Neutrophil (primary cell): ENCODE measurements at regions not wholly inside any gene's neighbourhood (a gene's known extent, or its start where the extent isn't known, plus 50 kb on each side); places are given as distances from the start of the nearest gene placed in this dataset.

Experiments used
- H3K27ac ChIP-seq: fragments of 200-600 bp; sonication (generic); 2 replicates; pipeline ENCODE4 v1.5.1; 2016; ENCODE audit warnings: mild to moderate bottlenecking, moderate library complexity
- H3K27me3 ChIP-seq: fragments of 200-600 bp; sonication (generic); 2 replicates; pipeline ENCODE4 v1.6.0; 2016; ENCODE audit warnings: mild to moderate bottlenecking
- H3K36me3 ChIP-seq: fragments of 200-600 bp; sonication (generic); 2 replicates; pipeline ENCODE4 v1.5.1; 2017
- H3K4me1 ChIP-seq, 2 experiments: fragments of 200-600 bp in 1 of 2; sonication (generic) in 1 of 2; 1 replicate in 1 of 2; 2 replicates in 1 of 2; pipeline versions ENCODE4 v1.5.1 to v1.6.1; 2013 to 2016; ENCODE audit warnings: low read depth in 1 of 2, low read length in 1 of 2, mild to moderate bottlenecking in 1 of 2, moderate library complexity in 1 of 2; ENCODE audit not compliant: control insufficient read depth in 1 of 2, insufficient read depth in 1 of 2
- H3K4me3 ChIP-seq, 2 experiments: fragments of 200-600 bp in 1 of 2; sonication (generic) in 1 of 2; 1 replicate in 1 of 2; 2 replicates in 1 of 2; pipeline ENCODE4 v1.5.1; 2013 to 2016; ENCODE audit warnings: low read depth in 1 of 2, low read length in 1 of 2, mild to moderate bottlenecking in 1 of 2, moderate library complexity in 1 of 2
- H3K9me3 ChIP-seq: fragments of 200-600 bp; sonication (generic); 2 replicates; pipeline ENCODE4 v1.5.1; 2016
- TF ChIP-seq, protein P1 (sequence below): fragments of 200-600 bp; sonication (generic); IDR thresholded peaks from 2 replicates; pipeline ENCODE4 v1.5.1; 2016; ENCODE audit warnings: antibody characterized with exemption

DNA sequence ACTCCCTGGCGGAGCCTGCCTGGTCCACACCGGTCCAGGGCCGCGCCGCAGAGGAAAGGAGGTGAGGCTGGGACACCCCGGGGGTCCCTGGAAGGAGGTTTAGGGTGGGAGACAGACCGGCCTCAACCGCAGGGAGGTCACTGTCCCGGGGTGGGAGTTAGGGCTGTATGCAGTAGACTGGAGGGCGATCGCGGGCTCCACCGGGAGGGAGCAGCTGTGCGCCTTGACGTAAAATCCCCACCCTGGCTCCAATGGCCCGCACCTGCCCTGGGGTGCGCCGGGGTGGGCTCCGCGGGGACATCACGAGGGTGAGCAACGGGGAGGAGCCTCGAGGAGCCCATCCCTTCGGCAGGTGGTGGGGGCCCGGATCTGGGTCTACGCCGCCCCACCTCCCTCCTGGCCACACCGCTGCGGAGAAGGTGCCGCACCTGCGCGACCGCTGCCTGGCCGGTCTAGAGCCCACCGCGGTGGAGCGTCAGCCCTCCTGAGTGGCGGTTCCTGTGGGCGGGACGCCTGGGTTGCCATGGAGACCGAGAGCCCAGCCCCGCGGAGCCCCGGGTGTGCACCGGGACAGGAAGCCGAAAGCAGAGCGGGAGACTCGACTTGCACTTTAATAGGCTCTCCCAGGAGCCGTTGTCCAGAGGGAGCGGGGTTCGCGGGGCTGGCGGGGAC is 105.1 kb downstream of the ADRA2C start:
- H3K9me3 ChIP-seq, result no peaks in the 10 kb centered on the region
- H3K4me1 ChIP-seq, result no peaks in the 10 kb centered on the region
- no peaks in the 10 kb centered on the region for H3K36me3 ChIP-seq
- H3K4me3 ChIP-seq, result no peak overlapping the region
- TF ChIP-seq, protein P1, sequence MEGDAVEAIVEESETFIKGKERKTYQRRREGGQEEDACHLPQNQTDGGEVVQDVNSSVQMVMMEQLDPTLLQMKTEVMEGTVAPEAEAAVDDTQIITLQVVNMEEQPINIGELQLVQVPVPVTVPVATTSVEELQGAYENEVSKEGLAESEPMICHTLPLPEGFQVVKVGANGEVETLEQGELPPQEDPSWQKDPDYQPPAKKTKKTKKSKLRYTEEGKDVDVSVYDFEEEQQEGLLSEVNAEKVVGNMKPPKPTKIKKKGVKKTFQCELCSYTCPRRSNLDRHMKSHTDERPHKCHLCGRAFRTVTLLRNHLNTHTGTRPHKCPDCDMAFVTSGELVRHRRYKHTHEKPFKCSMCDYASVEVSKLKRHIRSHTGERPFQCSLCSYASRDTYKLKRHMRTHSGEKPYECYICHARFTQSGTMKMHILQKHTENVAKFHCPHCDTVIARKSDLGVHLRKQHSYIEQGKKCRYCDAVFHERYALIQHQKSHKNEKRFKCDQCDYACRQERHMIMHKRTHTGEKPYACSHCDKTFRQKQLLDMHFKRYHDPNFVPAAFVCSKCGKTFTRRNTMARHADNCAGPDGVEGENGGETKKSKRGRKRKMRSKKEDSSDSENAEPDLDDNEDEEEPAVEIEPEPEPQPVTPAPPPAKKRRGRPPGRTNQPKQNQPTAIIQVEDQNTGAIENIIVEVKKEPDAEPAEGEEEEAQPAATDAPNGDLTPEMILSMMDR, result no peak
- H3K27me3 ChIP-seq, result peaks cover 76% of the 10 kb centered on the region
- H3K27ac ChIP-seq, result no peak overlapping the region

DNA sequence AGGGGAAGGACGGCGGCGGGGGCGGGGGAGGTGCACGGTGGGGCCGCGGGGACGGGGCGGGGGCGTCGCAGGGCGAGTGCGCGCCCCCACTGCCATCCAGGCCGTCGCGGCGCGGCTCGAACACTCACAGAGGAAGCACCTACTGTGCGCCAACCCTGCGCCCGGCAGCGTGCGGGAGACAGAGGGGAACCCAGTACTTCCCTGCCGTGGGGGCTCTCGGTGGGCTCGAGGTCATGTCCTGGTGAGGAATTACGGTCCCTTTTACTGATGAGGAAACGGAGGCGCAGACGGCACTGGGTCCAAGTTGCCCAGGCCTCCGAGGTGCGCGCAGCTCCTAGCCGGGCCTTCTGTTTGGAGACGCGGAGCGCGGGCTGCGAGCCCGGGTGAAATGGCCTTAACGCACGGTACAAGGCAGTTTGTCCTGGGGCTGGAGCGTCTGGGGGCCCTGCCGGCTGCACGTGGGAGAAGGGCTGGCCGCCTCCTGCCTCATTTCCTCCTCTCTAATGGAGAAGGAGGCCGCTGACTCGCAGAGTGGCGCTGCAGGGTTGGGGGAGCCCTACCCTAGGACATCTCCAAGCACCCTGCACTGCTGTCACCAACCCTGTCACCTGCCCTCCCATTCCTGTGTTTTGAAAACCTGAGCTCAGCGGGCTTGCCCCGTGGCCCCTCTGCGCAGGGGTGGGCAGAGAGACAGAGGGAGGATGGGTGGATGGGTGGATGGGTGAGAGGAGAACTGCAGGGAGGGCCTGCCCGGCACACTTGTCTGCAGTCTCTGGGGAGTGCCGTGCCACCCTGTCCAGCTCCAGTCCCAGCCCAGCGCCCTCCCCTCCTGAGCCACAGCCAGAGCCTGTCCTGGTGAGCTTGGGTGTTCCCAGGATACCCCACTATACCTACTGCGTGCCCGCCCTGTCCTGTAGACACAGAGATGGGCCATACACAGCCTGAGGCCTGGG is 106.0 kb downstream of the ADRA2C start:
- no peak overlapping the region for H3K4me3 ChIP-seq
- no peaks in the 10 kb centered on the region for H3K9me3 ChIP-seq
- H3K36me3 ChIP-seq, result no peaks in the 10 kb centered on the region
- no peak overlapping the region for H3K27ac ChIP-seq
- no peaks in the 10 kb centered on the region for H3K4me1 ChIP-seq
- TF ChIP-seq, protein P1, result no peak
- H3K27me3 ChIP-seq, result peaks cover 83% of the 10 kb centered on the region

- H3K4me3 ChIP-seq, result no peak overlapping the region
- no peaks in the 10 kb centered on the region for H3K9me3 ChIP-seq
- no peaks in the 10 kb centered on the region for H3K36me3 ChIP-seq
- H3K27ac ChIP-seq, result no peak overlapping the region
- TF ChIP-seq, protein P1, result no peak
- H3K4me1 ChIP-seq, result no peaks in the 10 kb centered on the region
- H3K27me3 ChIP-seq, result peaks cover 89% of the 10 kb centered on the region
These were observed 106.7 kb downstream of the ADRA2C start for GRCh38 chr4:3872834-3873313.

- Histone ChIP-seq H3K9me3 (no peaks in the 10 kb centered on the region), H3K27ac (no peak overlapping the region), H3K27me3 (peaks cover 90% of the 10 kb centered on the region), H3K36me3 (no peaks in the 10 kb centered on the region), H3K4me3 (no peak overlapping the region), H3K4me1 (no peaks in the 10 kb centered on the region)
- TF ChIP-seq, protein P1, result no peak
These were observed 107.3 kb downstream of the ADRA2C start for GRCh38 chr4:3873408-3874027.

DNA sequence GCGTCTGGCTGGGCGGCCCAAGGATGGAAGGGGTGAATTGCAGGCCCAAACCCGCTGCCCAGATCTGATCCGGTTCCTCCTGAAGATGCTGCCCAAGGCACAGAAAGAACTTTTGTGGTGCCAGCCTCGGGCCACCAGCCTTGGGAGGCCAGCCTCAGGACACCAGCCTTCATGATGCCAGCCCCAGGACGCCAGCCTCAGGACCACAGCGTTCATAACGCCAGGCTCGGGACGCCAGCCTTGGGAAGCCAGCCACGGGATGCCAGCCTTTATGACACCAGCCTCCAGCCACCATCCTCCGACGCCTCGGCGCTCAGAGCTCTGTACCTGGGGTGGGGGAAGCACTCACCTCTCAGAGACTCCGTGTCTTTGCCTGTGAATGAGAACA is 107.8 kb downstream of the ADRA2C start:
- Histone ChIP-seq H3K27me3 (peaks cover 90% of the 10 kb centered on the region), H3K27ac (no peak overlapping the region), H3K4me3 (no peak overlapping the region), H3K9me3 (no peaks in the 10 kb centered on the region), H3K4me1 (no peaks in the 10 kb centered on the region), H3K36me3 (no peaks in the 10 kb centered on the region)
- TF ChIP-seq, protein P1, result no peak
